DND-41 (cell line): ENCODE measurements at regions not wholly inside any gene's neighbourhood (a gene's known extent, or its start where the extent isn't known, plus 50 kb on each side); places are given as distances from the start of the nearest gene placed in this dataset.
A peak's percentile ranks its signal among the peaks of the same experiment; 100 is the strongest.

ENCODE experiments used
- ATAC-seq: fragments of 200-7000 bp; cut with Tn5 transposase; 3 replicates; pipeline ENCODE4 v1.9.1; 2021; ENCODE audit warnings: low read depth; ENCODE audit not compliant: insufficient read depth
- DNase-seq: peaks from one replicate; pipeline ENCODE4 v3.0.0-alpha.2; 2020
- H2AFZ ChIP-seq: 2 replicates; pipeline ENCODE4 v1.6.0; 2012; ENCODE audit warnings: low read depth, low read length
- H3K27ac ChIP-seq: 2 replicates; pipeline ENCODE4 v1.5.1; 2012; ENCODE audit warnings: low read length, inconsistent platforms
- H3K27me3 ChIP-seq: fragments of 200-600 bp; sonication (generic); 2 replicates; pipeline ENCODE4 v1.6.0; 2012; ENCODE audit warnings: low read length, mild to moderate bottlenecking, inconsistent platforms; ENCODE audit not compliant: insufficient read depth, poor library complexity
- H3K36me3 ChIP-seq: 2 replicates; pipeline ENCODE4 v1.5.1; 2012; ENCODE audit warnings: low read length, inconsistent platforms; ENCODE audit not compliant: insufficient read depth
- H3K4me1 ChIP-seq: 2 replicates; pipeline ENCODE4 v1.5.1; 2012; ENCODE audit warnings: mild to moderate bottlenecking, low read length; ENCODE audit not compliant: insufficient read depth
- H3K4me2 ChIP-seq: 2 replicates; pipeline ENCODE4 v1.6.0; 2012; ENCODE audit warnings: mild to moderate bottlenecking, moderate library complexity, low read length, inconsistent platforms; ENCODE audit not compliant: insufficient read depth
- H3K4me3 ChIP-seq, 2 experiments: fragments of 200-600 bp in 1 of 2; shearing (Covaris generic) in 1 of 2; 2 replicates each; pipeline ENCODE4 v1.5.1; 2012 to 2016; ENCODE audit warnings: inconsistent platforms in 2 of 2, low read length in 2 of 2, mild to moderate bottlenecking in 2 of 2, low read depth in 1 of 2, moderate library complexity in 1 of 2
- H3K79me2 ChIP-seq: 2 replicates; pipeline ENCODE4 v1.6.0; 2012; ENCODE audit warnings: low read length, inconsistent platforms; ENCODE audit not compliant: insufficient read depth
- H3K9ac ChIP-seq: 2 replicates; pipeline ENCODE4 v1.6.0; 2012; ENCODE audit warnings: low read depth, mild to moderate bottlenecking, inconsistent platforms, low read length, moderate library complexity
- H3K9me3 ChIP-seq: 2 replicates; pipeline ENCODE4 v1.5.1; 2012; ENCODE audit warnings: low read length, moderate library complexity, mild to moderate bottlenecking, inconsistent platforms; ENCODE audit not compliant: insufficient read depth, severe bottlenecking
- H4K20me1 ChIP-seq: 2 replicates; pipeline ENCODE4 v1.6.0; 2012; ENCODE audit warnings: low read length; ENCODE audit not compliant: insufficient read depth
- EZH2 ChIP-seq: IDR thresholded peaks from 3 replicates; pipeline ENCODE4 v1.6.1; 2012; ENCODE audit warnings: borderline replicate concordance, low read depth, mild to moderate bottlenecking, moderate library complexity, low read length, inconsistent platforms; ENCODE audit not compliant: severe bottlenecking
- TF ChIP-seq, protein P1 (sequence below): IDR thresholded peaks from 2 replicates; pipeline ENCODE4 v1.5.1; 2012; ENCODE audit warnings: borderline replicate concordance, low read length, moderate library complexity, mild to moderate bottlenecking; ENCODE audit not compliant: poor library complexity, severe bottlenecking; ENCODE audit errors: extremely low read depth

DNA sequence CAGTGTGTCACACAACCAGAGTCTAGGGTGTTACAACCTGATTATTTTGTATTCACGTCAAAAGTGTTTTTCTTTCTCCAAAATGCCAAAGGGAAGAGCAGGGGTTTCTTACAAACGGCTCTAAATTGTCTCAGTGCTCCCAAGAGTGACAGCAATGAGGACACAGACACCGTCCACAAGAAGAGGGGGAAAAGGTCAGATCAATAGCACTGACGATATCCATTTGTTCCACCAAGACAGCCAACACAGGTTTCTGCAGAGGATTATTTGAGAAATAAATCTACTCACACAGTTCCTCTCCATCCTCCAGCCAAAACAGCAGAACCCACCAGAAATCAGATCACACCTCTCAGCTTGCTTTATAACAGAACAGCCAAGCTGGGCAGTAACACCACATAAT lies 193.9 kb downstream of the SEC16B start:
- Histone ChIP-seq H3K9me3 (peaks cover 8% of the 10 kb centered on the region), H4K20me1 (no peaks in the 10 kb centered on the region), H3K79me2 (no peaks in the 10 kb centered on the region), H3K4me1 (no peaks in the 10 kb centered on the region), H3K36me3 (no peaks in the 10 kb centered on the region), H3K4me2 (no peak overlapping the region), H3K27ac (no peak overlapping the region), H3K27me3 (no peaks in the 10 kb centered on the region), H2AFZ (no peak overlapping the region), H3K9ac (no peak overlapping the region), H3K4me3 (no peak overlapping the region)
- ATAC-seq (no peak), DNase-seq (no peak)
- TF ChIP-seq, protein P1, sequence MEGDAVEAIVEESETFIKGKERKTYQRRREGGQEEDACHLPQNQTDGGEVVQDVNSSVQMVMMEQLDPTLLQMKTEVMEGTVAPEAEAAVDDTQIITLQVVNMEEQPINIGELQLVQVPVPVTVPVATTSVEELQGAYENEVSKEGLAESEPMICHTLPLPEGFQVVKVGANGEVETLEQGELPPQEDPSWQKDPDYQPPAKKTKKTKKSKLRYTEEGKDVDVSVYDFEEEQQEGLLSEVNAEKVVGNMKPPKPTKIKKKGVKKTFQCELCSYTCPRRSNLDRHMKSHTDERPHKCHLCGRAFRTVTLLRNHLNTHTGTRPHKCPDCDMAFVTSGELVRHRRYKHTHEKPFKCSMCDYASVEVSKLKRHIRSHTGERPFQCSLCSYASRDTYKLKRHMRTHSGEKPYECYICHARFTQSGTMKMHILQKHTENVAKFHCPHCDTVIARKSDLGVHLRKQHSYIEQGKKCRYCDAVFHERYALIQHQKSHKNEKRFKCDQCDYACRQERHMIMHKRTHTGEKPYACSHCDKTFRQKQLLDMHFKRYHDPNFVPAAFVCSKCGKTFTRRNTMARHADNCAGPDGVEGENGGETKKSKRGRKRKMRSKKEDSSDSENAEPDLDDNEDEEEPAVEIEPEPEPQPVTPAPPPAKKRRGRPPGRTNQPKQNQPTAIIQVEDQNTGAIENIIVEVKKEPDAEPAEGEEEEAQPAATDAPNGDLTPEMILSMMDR, result no peak
- no peak for TF ChIP-seq EZH2

DNA sequence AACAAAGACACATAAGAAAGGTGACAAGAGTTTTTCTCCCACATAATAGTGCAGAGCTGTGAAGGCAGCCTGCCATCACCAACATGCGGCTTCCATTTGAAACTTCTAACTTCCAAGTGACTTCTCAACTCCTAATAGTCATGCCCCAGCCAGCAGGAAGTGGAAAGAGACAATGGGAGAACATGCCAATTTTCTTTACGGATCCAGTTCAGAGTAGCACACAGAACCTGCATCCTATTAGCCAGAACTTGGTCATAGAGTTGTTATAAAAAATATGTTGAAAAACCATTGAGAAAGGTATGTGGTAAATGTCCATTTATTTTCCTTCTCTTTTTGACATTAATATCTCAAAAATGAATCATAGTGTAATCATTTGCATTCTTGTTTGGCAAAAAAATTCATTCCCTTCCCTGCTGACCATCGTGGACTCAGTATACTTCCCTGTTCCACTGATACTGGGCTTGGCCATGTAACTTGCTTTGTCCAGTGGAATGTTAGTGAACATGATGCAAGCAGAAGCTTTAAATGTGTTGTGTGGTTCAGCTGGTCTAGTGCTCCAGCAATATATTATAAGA lies 197.4 kb downstream of the SEC16B start:
- Histone ChIP-seq H3K27me3 (no peaks in the 10 kb centered on the region), H4K20me1 (no peaks in the 10 kb centered on the region), H3K4me1 (no peaks in the 10 kb centered on the region), H3K27ac (no peak overlapping the region), H3K9me3 (peaks cover 8% of the 10 kb centered on the region), H2AFZ (no peak overlapping the region), H3K79me2 (no peaks in the 10 kb centered on the region), H3K36me3 (no peaks in the 10 kb centered on the region), H3K4me2 (no peak overlapping the region), H3K9ac (no peak overlapping the region), H3K4me3 (no peak overlapping the region)
- DNase-seq, result no peak
- ATAC-seq, result no peak
- no peak for TF ChIP-seq EZH2
- TF ChIP-seq, protein P1, result no peak

DNA sequence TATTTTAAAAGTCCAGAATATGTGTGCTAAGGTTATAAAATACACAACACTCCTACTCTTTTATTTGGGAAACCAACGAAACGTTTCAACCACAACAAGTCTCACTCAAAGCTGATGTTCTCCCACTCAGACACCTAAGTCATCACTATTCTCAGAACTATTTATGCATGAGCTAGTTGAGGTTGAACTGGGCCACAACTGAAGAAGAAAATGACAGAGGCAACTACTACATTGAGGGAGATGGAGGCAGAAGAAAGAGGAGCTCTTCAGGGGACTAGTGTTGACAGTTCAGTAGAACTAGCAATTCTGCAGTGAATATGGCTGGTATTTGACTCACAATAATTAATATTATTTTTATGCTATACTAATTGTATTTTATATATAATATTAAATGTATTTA lies 198.2 kb downstream of the SEC16B start:
- peaks cover 8% of the 10 kb centered on the region for H3K9me3 ChIP-seq
- no peaks in the 10 kb centered on the region for H3K36me3 ChIP-seq
- H4K20me1 ChIP-seq, result no peaks in the 10 kb centered on the region
- no peak for TF ChIP-seq EZH2
- TF ChIP-seq, protein P1, result no peak
- H3K9ac ChIP-seq, result no peak overlapping the region
- no peaks in the 10 kb centered on the region for H3K27me3 ChIP-seq
- H3K4me2 ChIP-seq, result no peak overlapping the region
- DNase-seq (no peak), ATAC-seq (peak; percentile 56; the same call in 1 of the 3 replicates)
- no peak overlapping the region for H2AFZ ChIP-seq
- H3K4me1 ChIP-seq, result no peaks in the 10 kb centered on the region
- no peak overlapping the region for H3K4me3 ChIP-seq
- H3K79me2 ChIP-seq, result no peaks in the 10 kb centered on the region
- H3K27ac ChIP-seq, result no peak overlapping the region
